G401 (cell line): ENCODE measurements at regions not wholly inside any gene's neighbourhood (a gene's known extent, or its start where the extent isn't known, plus 50 kb on each side); places are given as distances from the start of the nearest gene placed in this dataset.
"Not testable (repeated sequence)": the region's sequence is repeated elsewhere in the genome, so short reads cannot be mapped to it uniquely, and the experiment has no call there.

ENCODE experiments used
- DNase-seq: peaks from one replicate; pipeline ENCODE4 v3.0.0-alpha.2; 2015; ENCODE audit warnings: low spot score
- in situ Hi-C: cut with HindIII; loops from 2 replicates; pipeline ENCODE4 v1.10.0; 2016; ENCODE audit warnings: low sequenced_read_pairs, mixed read lengths

- DNase-seq, in situ Hi-C loops: not testable (repeated sequence)
Observed at GRCh38 chr5:163280897-163281296, 156.5 kb upstream of the CCNG1 start.

GRCh38 chr5:163281512-163281911 lies 155.9 kb upstream of the CCNG1 start:
- no peak for DNase-seq
- in situ Hi-C loops: no loop called here

DNA sequence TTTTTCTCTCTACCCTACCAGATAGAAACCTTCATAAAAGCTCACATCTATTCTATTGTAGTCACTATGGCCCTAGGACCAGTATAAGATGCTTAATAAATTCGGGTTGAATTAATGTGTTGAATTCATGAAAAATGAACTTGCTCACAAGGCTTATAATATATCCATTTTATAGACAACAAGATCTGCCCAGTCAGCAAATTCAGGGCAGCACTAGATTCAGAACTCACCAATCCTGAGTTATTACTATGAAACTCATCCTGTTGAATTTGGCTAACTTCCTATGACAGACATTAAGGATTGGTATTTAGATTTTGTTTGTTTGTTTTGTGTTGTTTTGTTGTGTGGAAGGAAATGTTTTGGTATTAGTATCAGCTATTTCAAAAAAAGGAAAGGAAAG lies 143.6 kb upstream of the CCNG1 start:
- in situ Hi-C loops: no loop called here
- DNase-seq: no peak

DNA sequence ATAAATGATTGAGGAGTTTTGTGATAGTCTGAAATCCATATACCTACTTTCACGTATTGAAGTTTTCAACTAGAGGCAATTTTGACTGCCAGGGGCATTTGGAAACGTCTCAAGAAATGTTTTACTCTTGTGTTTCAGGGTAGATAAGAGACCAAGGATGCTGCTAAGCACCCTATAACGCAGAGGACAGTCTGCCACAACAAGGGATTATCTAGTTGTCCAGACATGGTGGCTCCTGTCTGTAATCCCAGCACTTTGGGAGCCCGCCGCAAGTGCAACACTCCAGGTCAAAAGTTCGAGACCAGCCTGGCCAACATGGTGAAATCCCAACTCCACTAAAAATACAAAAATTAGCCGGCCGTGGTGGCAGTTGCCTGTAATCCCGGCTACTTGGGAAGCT lies 133.7 kb upstream of the CCNG1 start:
- DNase-seq: no peak
- in situ Hi-C loops: no loop called here

- no peak for DNase-seq
- in situ Hi-C loops: no loop called here
Observed at GRCh38 chr5:163305655-163306054, 131.7 kb upstream of the CCNG1 start.

- no peak for DNase-seq
- in situ Hi-C loops: no loop called here
Observed at GRCh38 chr5:163306421-163306820, 131.0 kb upstream of the CCNG1 start.

DNA sequence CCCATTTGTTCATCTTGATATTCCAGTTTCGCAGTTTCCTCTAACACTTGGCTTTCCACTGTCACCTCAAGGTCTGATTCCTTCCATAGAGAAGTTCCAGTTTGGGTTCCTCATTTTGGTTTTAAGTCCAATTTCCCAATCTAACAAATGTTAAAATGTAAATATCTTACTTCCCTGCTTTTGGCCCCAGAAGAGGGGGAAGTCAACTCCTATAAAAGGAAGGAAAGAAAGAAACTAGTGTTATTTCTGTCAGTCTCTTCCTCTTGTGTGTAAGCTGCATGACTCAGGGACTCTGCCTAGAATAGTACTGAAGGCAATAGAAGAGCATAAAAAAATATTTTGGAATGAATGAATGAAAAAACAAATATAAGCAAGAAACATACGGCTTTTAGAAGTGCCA lies 127.5 kb upstream of the CCNG1 start:
- no peak for DNase-seq
- in situ Hi-C loops: no loop called here

DNA sequence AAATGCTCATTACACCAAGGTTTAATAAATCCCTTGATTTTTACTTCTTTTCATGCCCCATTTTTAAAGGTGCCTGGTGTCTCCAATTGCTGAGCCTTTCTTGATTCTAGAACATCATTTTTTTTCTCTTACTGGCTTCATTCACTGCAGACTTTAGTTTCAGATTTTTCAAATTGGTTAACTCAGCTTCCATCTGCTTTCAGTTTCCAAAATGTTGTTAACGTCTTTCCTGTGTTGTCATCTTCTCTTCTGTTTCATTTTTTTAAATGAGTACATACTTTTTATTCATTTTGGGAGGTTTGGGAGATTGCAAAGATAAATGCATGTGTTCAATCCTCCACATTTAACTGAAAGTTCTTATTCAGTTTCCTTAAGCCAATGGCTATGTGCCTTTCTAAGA lies 126.4 kb upstream of the CCNG1 start:
- no peak for DNase-seq
- in situ Hi-C loops: no loop called here

DNA sequence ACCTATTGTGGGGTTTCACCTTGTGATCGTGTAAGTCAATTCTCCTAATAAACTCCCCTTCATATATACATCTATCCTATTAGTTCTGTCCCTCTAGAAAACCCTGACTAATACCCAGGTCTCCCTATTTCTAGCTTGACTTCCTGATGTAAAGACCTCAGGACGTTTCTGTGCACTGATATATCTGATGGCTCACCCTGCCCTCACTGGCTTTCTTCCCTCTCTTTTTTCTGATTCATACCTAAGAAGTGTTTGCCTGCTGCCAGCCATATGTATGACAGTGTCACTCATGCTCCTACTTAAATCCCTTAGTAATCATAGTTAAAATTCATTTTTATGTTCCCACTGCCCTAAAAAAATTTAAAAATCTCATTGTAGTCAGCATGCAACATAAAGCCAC lies 124.8 kb upstream of the CCNG1 start:
- in situ Hi-C loops: no loop called here
- DNase-seq: no peak

DNA sequence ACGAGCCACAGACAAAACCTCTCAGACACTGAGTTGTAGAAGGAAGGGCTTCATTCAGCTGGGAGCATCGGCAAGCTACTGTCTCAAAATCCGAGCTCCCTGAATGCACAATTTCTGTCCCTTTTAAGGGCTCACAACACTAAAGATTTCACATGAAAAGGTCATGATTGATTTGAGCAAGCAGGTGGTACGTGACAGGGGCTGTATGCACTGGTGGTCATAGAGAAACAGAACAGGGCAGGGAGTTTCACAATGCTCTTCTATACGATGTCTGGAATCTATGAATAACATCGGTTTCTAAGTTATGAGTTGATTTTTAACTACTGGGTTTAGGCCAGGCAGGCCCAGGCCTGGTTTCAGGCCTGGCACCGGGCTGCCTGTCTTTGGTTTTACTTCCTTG lies 124.3 kb upstream of the CCNG1 start:
- in situ Hi-C loops, DNase-seq: not testable (repeated sequence)

GRCh38 chr5:163316374-163316773 lies 121.0 kb upstream of the CCNG1 start:
- in situ Hi-C loops: not testable (repeated sequence)

DNA sequence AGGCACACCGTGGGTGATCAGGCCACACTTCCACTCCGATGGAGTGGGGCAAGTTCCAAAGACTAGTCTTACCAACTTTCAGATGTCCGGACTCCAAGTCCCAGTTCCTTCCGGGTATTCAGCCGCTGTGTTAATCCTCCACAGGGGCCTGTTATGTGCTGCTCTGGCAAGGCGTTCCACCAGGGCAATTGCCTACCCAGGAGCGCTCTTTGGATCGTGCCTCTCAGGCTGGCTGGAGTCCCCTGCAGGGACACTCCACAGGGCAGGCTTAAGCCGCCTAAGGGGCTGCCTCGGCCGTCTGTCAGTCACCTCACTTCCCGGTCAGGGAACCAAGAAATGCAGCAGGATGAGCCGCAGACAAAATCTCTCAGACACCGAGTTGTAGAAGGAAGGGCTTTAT lies 118.7 kb upstream of the CCNG1 start:
- in situ Hi-C loops: no loop called here
- DNase-seq: no peak

More at GRCh38 chr5:163316374-163316773, 121.0 kb upstream of the CCNG1 start:
- DNase-seq: not testable (repeated sequence)

DNA sequence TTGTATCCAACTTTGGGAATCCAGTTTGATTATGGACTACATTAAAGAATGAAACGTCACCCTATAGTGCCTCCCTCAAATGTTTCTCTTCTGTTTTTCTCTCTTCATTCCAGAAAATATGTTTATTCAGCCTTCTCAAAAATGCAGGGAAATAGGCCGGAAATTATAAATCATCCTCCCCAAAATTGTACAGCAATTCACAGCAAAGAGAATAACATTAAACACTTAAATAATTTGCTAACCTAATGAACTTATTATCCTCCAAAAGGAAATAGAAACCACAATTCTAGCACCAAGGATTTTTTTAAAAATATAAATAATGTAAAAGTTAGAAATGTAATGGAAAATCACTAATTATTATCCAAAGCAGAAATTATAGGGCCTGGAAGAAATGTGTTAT lies 115.9 kb upstream of the CCNG1 start:
- no peak for DNase-seq
- in situ Hi-C loops: no loop called here

DNA sequence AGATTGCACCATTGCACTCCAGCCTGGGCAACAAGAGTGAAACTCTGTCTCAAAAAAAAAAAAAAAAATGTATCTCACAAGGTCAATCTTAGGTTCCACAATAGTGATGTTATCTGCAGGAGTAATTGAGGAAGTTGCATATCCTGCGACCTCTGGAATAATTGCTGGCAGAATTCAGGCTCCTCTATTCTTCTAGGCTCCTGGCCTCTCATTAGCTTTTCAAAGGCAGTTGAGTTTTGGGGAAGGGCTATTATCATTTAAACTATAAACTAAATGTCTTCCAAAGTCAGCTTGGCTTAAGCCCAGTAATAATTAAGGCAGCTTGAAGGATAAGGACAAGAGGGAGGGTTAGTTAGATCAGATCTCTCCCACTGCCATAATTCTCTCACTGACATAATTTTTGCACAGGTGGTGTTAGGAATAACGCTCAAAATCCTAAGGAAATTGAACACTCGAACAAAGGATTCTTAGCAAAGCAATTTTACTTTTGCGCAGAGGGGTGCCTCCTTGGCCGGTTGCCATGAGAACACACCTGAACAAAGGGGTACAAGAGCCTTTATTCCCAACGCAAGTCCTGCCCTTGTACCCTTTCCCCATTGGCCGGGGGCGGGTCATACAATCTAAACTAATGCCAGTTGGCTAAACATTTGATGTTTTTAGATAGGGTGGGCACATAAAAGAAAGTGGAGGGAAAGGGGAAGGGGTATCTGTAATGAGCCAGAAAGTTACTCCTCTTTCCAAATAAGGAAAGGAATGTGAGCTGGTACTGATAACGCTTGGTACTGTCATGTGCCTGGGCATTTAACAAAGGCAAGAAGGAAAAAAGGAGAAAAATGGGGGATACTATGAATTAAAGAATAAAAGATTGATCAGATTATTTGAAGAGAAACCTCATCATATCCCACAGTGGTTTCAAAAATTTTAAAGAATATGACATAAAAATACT lies 106.4 kb upstream of the CCNG1 start:
- no peak for DNase-seq
- in situ Hi-C loops: no loop called here

DNA sequence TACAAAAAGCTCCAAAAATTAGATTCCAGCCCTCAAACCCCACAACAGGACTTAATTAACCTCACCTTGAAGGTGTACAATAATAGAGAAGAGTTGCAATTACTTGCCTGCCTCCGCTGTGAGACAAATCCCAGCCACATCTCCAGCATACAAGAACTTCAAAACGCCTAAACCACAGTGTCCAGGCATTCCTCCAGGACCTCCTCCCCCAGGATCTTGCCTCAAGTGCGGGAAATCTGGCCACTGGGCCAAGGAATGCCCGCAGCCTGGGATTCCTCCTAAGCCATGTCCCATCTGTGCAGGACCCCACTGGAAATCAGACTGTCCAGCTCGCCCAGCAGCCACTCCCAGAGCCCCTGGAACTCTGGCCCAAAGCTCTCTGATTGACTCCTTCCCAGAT lies 101.3 kb upstream of the CCNG1 start:
- DNase-seq, in situ Hi-C loops: not testable (repeated sequence)

DNA sequence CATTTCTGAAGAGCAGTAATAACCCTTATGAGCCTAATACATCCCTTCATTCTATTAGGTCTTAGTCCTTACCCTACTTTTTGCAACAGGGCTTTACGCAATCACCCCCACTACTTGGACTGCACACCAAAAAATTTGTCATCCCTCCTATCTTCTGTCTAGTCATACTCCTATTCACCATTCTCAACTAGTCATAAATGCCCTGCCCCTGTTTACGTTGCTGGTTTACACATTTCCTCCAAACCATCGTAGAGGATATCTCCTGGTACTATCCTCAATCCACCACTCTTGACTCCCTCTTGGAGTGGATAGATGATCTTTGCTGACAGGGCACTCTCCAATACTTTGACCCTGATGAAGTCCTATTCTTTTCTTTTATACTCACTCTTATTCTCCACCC lies 98.2 kb upstream of the CCNG1 start:
- DNase-seq: no peak
- in situ Hi-C loops: no loop called here

- DNase-seq, in situ Hi-C loops: not testable (repeated sequence)
Observed at GRCh38 chr5:163340378-163340777, 97.0 kb upstream of the CCNG1 start.

DNA sequence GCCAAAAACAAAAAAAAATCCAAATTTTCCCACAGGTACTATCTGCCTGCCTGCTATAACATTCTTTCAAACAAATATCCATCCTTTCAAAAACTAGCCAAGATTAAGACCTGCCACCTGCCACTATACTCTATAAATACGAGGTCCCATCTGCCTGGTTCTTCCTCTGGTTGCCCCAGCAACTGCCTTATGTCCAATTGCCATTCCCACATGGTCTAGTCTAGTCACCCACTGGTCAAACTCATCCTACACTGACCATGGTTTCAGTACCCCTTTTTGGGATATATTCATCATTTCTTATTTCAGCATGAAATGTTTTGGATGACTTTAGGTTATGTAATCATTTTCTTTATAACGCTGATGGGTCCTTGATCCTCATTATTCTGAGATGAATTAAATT lies 95.1 kb upstream of the CCNG1 start:
- in situ Hi-C loops: no loop called here
- DNase-seq: peak; percentile 80

- no peak for DNase-seq
- in situ Hi-C loops: no loop called here
Observed at GRCh38 chr5:163345216-163345615, 92.2 kb upstream of the CCNG1 start.

DNA sequence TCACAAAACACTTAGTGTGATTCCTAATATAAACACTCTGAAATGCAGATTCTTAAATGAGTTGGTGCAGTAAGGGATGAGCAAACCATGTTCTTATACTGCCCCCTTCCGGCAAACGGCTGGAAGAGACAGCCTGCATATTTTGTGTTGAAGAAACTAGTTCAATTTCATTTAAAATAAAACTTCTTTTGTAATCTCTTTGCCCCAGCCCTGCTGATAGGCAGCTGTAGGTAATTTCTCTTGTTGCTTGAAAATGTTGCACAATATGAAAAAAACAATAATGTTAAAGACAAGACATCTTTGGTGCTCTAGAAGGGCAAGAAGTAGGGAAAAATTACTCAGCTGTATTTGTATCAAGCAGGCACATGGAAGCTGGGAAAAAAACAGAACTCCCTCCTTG lies 89.7 kb upstream of the CCNG1 start:
- in situ Hi-C loops: no loop called here
- peak; percentile 85 for DNase-seq

- DNase-seq: no peak
- in situ Hi-C loops: no loop called here
Observed at GRCh38 chr5:163350083-163350482, 87.3 kb upstream of the CCNG1 start.
